ENCODE measurements at regions not wholly inside any gene's neighbourhood (a gene's known extent, or its start where the extent isn't known, plus 50 kb on each side); places are given as distances from the start of the nearest gene placed in this dataset.

- no peak overlapping the region for H3K27ac Mint-ChIP-seq
- H3K4me1 Mint-ChIP-seq (ENCODE audit: low read depth), result peaks cover 1% of the 10 kb centered on the region
- H3K27me3 Mint-ChIP-seq, result no peaks in the 10 kb centered on the region
- no peak for TF ChIP-seq CTCF (IDR thresholded peaks at IDR 0.05; ENCODE audit: unreplicated experiment)
- no peak for DNase-seq (ENCODE audit: low spot score, unreplicated experiment)
- peaks cover 7% of the 10 kb centered on the region for H3K36me3 Mint-ChIP-seq (ENCODE audit: insufficient read depth)
- no peak overlapping the region for H3K4me3 Mint-ChIP-seq (ENCODE audit: low read depth)
- H3K9me3 Mint-ChIP-seq (ENCODE audit: low read depth), result no peaks in the 10 kb centered on the region
Measured at GRCh38 chr1:245023222-245023621, 131.6 kb upstream of the KIF26B start.

- Mint-ChIP-seq H3K36me3 (ENCODE audit: insufficient read depth) (peaks cover 7% of the 10 kb centered on the region), H3K9me3 (ENCODE audit: low read depth) (no peaks in the 10 kb centered on the region), H3K27ac (no peak overlapping the region), H3K4me1 (ENCODE audit: low read depth) (peaks cover 12% of the 10 kb centered on the region), H3K4me3 (ENCODE audit: low read depth) (no peak overlapping the region), H3K27me3 (no peaks in the 10 kb centered on the region)
- TF ChIP-seq CTCF (IDR thresholded peaks at IDR 0.05; ENCODE audit: unreplicated experiment), result no peak
- no peak for DNase-seq (ENCODE audit: low spot score, unreplicated experiment)
Measured at GRCh38 chr1:245019910-245020486, 134.8 kb upstream of the KIF26B start.

- Mint-ChIP-seq H3K27me3 (no peaks in the 10 kb centered on the region), H3K36me3 (ENCODE audit: insufficient read depth) (peaks cover 3% of the 10 kb centered on the region), H3K27ac (peak overlapping the region; percentile 84), H3K9me3 (ENCODE audit: low read depth) (no peaks in the 10 kb centered on the region), H3K4me3 (ENCODE audit: low read depth) (no peak overlapping the region), H3K4me1 (ENCODE audit: low read depth) (peaks cover 12% of the 10 kb centered on the region)
- TF ChIP-seq CTCF (IDR thresholded peaks at IDR 0.05; ENCODE audit: unreplicated experiment), result no peak
- no peak for DNase-seq (ENCODE audit: low spot score, unreplicated experiment)
Measured at GRCh38 chr1:245016700-245017099, 138.1 kb upstream of the KIF26B start.

GRCh38 chr1:245015031-245015430 lies 139.8 kb upstream of the KIF26B start:
- TF ChIP-seq CTCF (IDR thresholded peaks at IDR 0.05; ENCODE audit: unreplicated experiment), result no peak
- H3K4me1 Mint-ChIP-seq (ENCODE audit: low read depth), result peaks cover 12% of the 10 kb centered on the region

GRCh38 chr1:245014247-245015029 lies 140.3 kb upstream of the KIF26B start:
- H3K9me3 Mint-ChIP-seq (ENCODE audit: low read depth), result no peaks in the 10 kb centered on the region
- H3K4me1 Mint-ChIP-seq (ENCODE audit: low read depth), result peaks cover 12% of the 10 kb centered on the region
- TF ChIP-seq CTCF (IDR thresholded peaks at IDR 0.05; ENCODE audit: unreplicated experiment), result no peak
- no peak overlapping the region for H3K4me3 Mint-ChIP-seq (ENCODE audit: low read depth)
- no peaks in the 10 kb centered on the region for H3K27me3 Mint-ChIP-seq
- DNase-seq (ENCODE audit: low spot score, unreplicated experiment), result no peak
- peaks cover 6% of the 10 kb centered on the region for H3K36me3 Mint-ChIP-seq (ENCODE audit: insufficient read depth)
- H3K27ac Mint-ChIP-seq, result no peak overlapping the region

More at GRCh38 chr1:245015031-245015430, 139.8 kb upstream of the KIF26B start:
- no peak for DNase-seq (ENCODE audit: low spot score, unreplicated experiment)
- Mint-ChIP-seq H3K4me3 (ENCODE audit: low read depth) (no peak overlapping the region), H3K36me3 (ENCODE audit: insufficient read depth) (peaks cover 6% of the 10 kb centered on the region), H3K27me3 (no peaks in the 10 kb centered on the region), H3K27ac (no peak overlapping the region), H3K9me3 (ENCODE audit: low read depth) (no peaks in the 10 kb centered on the region)

Measured in progenitor cell of endocrine pancreas (in vitro differentiated cells).